Right lobe of liver (tissue), 4 donors: ENCODE measurements at regions not wholly inside any gene's neighbourhood (a gene's known extent, or its start where the extent isn't known, plus 50 kb on each side); places are given as distances from the start of the nearest gene placed in this dataset.

Source experiments
- CTCF ChIP-seq, 4 donors: fragments of 200-600 bp in 3 of 4; fragments of 450-650 bp in 1 of 4; IDR thresholded peaks; one replicate each; pipeline versions ENCODE4 v1.5.1 to v1.8.0; 2016 to 2022; ENCODE audit warnings: antibody characterized with exemption in 4 of 4, mild to moderate bottlenecking in 2 of 4
- POLR2A ChIP-seq: fragments of 450-650 bp; IDR thresholded peaks from one replicate; pipeline ENCODE4 v1.6.1; 2017; ENCODE audit warnings: antibody characterized with exemption, mild to moderate bottlenecking
- donor health status: DM: no; HTN: no; CAD: no.
- donor health status: DM: no; HTN: no; CAD: no.
- donor health status: DM: no; HTN: yes; CAD: no.

- TF ChIP-seq CTCF (IDR thresholded peaks at IDR 0.05) (no peak), POLR2A (no peak)
These were observed 150.8 kb upstream of the TMEM229A start for GRCh38 chr7:124183649-124184048.
